Activated T-cell treated with anti-CD3 and anti-CD28 coated beads, Interleukin-2, amount 50 U/mL, for 48 hours (primary cell): ENCODE measurements at regions not wholly inside any gene's neighbourhood (a gene's known extent, or its start where the extent isn't known, plus 50 kb on each side); places are given as distances from the start of the nearest gene placed in this dataset.

Experiments
- DNase-seq, 2 experiments: peaks; one replicate each; pipeline ENCODE4 v3.0.0-alpha.2; 2020

GRCh38 chr9:129252937-129253802 lies 75.1 kb upstream of the IER5L start:
- DNase-seq: no peak

DNA sequence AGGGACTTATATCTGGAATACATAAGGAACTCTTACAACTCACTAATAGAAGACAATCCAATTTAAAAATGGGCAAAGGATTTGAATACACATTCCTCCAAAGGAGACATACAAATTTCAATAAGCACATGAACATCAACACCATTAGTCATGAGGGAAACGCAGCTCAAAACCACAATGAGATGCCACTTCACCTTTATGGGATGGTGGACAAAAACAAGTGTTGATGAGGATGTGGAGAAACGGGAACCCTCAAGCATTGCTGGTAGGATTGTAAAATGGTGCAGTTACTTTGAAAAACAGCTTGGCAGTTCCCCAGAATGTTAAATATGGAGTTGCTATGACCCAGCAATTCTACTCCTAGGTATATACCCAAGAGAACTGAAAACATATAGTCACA lies 72.7 kb upstream of the IER5L start:
- no peak for DNase-seq

- DNase-seq: no peak
Measured at GRCh38 chr9:129247285-129248153, 69.5 kb upstream of the IER5L start.

DNA sequence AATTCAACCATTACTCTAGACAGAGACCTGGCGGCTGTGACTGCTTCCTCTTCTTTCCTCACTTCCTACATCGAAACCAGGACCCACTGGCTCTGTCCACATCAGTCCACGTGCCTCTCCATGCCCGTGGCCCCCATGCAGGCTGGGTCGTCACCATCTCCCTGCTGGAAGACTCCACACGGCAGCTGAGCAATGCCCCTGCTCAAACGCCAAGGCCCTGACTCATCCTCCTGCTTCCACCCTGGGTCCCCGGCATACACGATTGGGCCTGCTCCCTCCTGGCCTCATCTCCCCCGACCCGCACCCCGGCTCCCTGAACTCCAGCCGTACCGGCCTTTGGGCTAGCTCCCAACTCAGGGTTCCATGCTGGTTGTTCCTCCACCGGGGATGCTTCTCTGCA lies 67.2 kb upstream of the IER5L start:
- no peak for DNase-seq

GRCh38 chr9:129242971-129243561 lies 65.0 kb upstream of the IER5L start:
- no peak for DNase-seq

DNA sequence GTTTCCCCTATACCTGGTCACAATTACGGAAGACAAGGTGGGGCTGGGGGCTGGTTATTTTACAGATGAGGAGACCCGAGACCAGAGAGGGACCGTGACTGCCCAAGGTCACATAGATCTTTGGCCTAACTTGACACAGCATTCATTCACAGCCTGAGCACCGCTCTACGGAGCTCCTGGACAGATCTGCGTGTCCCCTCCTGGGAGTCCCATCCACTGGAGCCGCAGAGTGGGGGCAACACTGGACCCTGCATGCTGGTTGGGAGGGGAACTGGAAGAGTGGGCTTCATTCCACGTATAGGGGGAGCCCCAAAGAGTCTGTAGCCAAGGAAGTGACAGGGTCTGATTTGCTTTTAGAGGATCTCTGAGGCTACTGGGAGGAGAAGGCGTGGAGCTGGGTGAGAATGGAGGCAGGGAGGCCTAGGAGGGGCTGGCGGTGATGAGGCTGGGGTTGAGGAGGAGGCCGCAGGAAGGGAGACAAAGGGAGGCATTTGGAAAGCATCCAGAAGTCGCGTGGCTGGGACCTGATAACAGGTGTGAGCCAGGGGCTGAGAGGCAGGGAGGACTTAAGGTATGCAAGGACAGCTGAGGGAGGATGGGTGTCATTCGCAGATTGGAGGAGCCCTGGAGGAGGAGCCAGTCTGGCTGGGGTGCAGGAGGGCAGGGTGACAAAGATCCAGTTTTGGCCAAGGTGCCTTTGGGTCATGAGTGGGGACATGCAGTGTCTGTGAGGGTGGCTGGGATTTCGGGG lies 64.3 kb upstream of the IER5L start:
- no peak for DNase-seq

DNA sequence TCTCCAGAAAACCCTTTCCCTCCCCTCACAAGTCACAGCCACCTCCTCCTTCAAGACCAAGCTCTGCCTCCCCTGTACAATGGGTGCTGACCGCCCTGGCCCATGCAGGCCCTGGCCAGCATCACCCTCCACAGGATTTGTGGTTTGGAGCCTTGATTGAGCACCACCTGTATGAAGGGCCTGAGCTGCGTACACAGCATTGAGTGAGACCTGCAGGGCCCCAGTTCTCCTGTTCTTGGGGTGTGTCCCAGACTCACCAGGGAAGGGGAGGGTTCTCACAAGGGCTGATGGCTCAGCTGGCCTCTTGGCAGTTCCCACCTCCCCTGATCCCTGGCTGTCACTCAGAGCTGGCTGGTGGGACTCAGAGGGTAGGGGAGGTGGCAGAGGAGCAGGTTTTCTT lies 63.7 kb upstream of the IER5L start:
- DNase-seq: no peak

DNA sequence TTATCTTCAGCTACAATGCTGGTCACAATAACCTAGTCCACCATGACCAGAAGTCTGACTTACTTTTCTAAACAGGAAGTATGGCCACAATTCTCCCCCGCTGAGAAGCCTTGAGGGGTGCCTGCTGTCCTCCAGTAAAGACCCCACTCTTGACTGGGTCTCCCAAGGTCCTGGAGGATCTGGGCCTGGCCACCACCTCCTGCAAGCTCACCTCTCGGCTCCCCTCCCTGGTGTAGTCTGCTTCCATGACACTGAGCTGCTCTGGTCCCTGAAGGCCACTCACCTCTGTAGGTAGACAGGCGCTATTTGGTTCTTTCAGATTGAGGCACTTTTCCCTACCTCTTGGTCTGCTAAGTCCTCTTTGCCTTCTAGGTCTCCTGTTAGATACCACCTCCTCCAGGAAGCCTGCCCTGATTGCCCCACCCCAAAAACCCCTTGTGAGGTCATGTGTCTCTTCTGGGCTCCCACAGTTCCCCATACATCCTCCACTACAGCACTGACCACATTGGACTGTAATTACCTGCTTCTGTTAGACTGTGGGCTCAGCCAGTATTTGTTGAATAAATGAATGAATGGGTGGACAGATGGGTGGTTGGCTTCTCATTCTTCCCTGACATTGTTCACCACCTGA lies 62.6 kb upstream of the IER5L start:
- DNase-seq: no peak

DNA sequence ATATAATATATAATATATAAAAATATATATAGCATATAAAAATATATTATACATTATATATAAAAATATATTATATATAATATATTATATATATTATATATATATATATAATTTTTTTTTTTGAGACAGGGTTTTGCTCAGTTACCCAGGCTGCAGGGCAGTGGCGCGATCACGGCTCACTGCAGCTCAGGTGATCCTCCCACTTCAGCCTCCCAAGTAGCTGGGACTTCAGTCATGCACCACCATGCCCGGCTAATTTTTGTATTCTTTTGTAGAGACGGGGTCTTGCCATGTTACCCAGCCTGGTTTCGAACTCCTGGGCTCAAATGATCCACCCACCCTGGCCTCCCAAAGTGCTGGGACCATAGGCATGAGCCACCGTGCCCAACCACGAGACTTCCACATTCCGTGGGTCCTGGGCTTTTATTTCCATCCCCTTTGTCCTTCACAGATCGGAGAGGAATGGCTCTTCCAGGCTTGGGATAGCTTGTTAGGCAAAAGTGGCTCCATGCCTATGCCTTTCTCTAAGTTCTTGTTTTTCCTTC lies 62.0 kb upstream of the IER5L start:
- DNase-seq: no peak

GRCh38 chr9:129237803-129238202 lies 59.7 kb upstream of the IER5L start:
- peak; percentile 42 to 50 for DNase-seq

GRCh38 chr9:129237164-129237611 lies 59.1 kb upstream of the IER5L start:
- peak; percentile 79 to 80 for DNase-seq

GRCh38 chr9:129236441-129237145 lies 58.5 kb upstream of the IER5L start:
- DNase-seq: peak in 1 of 2 experiments; percentile 48

GRCh38 chr9:129235931-129236331 lies 57.9 kb upstream of the IER5L start:
- peak; percentile 65 to 71 for DNase-seq

DNA sequence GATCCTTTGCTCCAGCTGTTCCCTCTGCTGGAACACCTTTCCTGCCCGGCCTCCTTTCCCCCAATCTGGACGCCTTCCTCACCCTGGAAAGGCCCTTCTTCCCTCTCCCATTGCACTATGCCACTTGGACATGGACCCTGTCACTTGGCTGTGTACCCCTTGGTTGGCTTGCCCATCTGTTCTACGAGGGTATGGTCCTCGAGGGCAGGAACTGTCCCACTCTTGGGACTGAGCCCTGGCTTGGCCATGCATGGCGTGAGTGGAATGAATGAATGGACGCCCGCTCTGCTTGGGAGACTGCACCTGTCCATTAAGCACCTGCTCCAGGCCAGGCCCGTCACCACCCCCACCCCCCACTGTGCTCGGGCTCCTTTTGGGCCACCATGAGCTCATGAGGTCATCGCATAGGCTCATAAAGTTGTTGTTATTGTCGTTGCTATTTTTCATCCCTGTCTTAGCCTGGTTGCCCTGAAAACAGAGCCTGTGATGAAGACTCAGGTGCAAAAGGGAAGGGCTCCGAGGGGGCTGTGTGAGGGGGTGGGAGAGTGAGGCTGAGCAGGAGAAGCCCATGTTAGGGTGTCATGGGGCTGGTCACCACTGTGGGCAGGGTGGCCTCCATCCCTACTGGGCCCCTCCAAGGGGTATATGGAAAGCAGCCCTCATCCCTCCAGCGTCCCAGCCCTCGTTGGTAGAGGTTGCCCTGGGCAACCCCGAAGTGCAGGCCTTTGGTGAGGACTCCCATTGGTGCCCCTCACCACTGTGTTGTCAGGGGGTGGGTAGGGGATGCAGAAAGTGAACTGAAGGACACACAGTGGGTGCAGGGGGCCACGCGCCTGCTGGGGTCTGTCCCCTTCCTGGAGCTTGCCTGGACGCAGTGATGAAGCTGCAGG lies 57.2 kb upstream of the IER5L start:
- DNase-seq: no peak

GRCh38 chr9:129234491-129234890 lies 56.4 kb upstream of the IER5L start:
- no peak for DNase-seq

GRCh38 chr9:129232839-129233591 lies 55.0 kb upstream of the IER5L start:
- no peak for DNase-seq

- DNase-seq: no peak
Measured at GRCh38 chr9:129231759-129232158, 53.7 kb upstream of the IER5L start.

DNA sequence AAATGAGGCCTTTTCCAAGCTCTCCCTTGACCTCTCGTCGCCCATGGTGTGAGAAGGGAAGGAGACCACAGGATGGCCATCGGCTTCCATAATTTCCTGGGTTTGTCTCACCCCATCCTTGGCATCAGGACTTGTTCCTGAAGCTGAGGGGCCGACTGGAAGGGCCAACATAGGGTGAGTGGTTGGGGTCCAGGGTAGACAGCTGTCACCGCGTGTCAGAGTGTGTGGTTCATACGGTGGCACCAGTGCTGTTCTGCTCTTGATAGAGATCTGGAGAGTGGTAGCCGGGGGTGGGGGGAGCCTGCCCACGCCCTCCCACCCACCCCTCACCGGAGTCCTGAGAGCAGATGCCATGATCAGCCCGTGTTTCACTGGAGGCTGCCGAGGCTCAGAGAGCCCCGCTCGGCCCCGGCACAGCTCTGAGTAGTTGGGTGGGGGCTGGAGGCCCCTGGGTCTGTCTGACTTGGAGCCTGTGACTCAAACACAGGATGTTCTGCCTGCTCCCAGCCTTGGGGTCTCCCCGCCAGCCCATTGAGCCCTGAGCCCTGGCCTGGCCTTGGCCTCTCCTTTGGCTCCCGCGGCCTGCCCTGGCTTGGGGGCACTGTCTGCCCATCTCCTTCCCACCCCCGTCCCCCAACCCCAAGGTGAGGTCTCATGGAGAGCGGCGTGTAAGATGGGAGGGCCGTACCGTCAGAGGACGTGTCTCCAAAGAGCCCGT lies 53.1 kb upstream of the IER5L start:
- no peak for DNase-seq

GRCh38 chr9:129230302-129230701 lies 52.2 kb upstream of the IER5L start:
- DNase-seq: no peak
